Endodermal cell (in vitro differentiated cells): ENCODE measurements at regions not wholly inside any gene's neighbourhood (a gene's known extent, or its start where the extent isn't known, plus 50 kb on each side); places are given as distances from the start of the nearest gene placed in this dataset.

ENCODE experiments used
- DNase-seq: peaks from one replicate; pipeline ENCODE4 v3.0.0-alpha.2; 2017
- H3K27ac ChIP-seq: 2 replicates; pipeline ENCODE4 v1.5.1; 2013; ENCODE audit warnings: mild to moderate bottlenecking, low read depth, low read length, moderate library complexity
- H3K27me3 ChIP-seq: 2 replicates; pipeline ENCODE4 v1.6.1; 2013; ENCODE audit warnings: mild to moderate bottlenecking, low read length, moderate library complexity; ENCODE audit not compliant: insufficient read depth, control insufficient read depth, poor library complexity, severe bottlenecking
- H3K36me3 ChIP-seq: 2 replicates; pipeline ENCODE4 v1.7.0; 2013; ENCODE audit warnings: mild to moderate bottlenecking, low read length, moderate library complexity; ENCODE audit not compliant: control insufficient read depth, insufficient read depth
- H3K4me1 ChIP-seq: one replicate; pipeline ENCODE4 v1.7.0; 2013; ENCODE audit warnings: low read length; ENCODE audit not compliant: control insufficient read depth, insufficient read depth
- H3K4me3 ChIP-seq: 2 replicates; pipeline ENCODE4 v1.5.1; 2013; ENCODE audit warnings: mild to moderate bottlenecking, low read length, moderate library complexity
- H3K9ac ChIP-seq: 2 replicates; pipeline ENCODE4 v1.6.1; 2013; ENCODE audit warnings: mild to moderate bottlenecking, low read length, moderate library complexity; ENCODE audit not compliant: poor library complexity, severe bottlenecking; ENCODE audit errors: extremely low read depth
- H3K9me3 ChIP-seq: 2 replicates; pipeline ENCODE4 v1.6.1; 2013; ENCODE audit warnings: mild to moderate bottlenecking, low read length, moderate library complexity; ENCODE audit not compliant: control insufficient read depth
- H3K27ac Mint-ChIP-seq: 2 replicates; pipeline ENCODE4 v1.8.0; 2020; ENCODE audit warnings: mixed read lengths
- H3K27me3 Mint-ChIP-seq: 2 replicates; pipeline ENCODE4 v1.8.0; 2021; ENCODE audit warnings: mild to moderate bottlenecking, mixed read lengths; ENCODE audit not compliant: insufficient read depth
- H3K36me3 Mint-ChIP-seq: 2 replicates; pipeline ENCODE4 v1.8.0; 2020; ENCODE audit warnings: low read depth, mixed read lengths
- H3K4me1 Mint-ChIP-seq: 2 replicates; pipeline ENCODE4 v1.8.0; 2020; ENCODE audit warnings: mixed read lengths
- H3K4me3 Mint-ChIP-seq: 2 replicates; pipeline ENCODE4 v1.8.0; 2020; ENCODE audit warnings: mild to moderate bottlenecking, moderate library complexity, mixed read lengths
- H3K9me3 Mint-ChIP-seq: 2 replicates; pipeline ENCODE4 v1.8.0; 2020; ENCODE audit warnings: mild to moderate bottlenecking, mixed read lengths
- CTCF ChIP-seq: fragments of 200-600 bp; sonication (generic); conservative IDR thresholded peaks from 2 replicates; pipeline ENCODE4 v1.5.0; 2021; ENCODE audit warnings: antibody characterized with exemption, mild to moderate bottlenecking
- WGBS, 2 experiments: methylation state at CpG; one replicate each; pipeline versions ENCODE4 v1.1.5 to v1.1.7; 2013; ENCODE audit warnings: missing lambda C conversion rate in 2 of 2, mixed read lengths in 1 of 2; ENCODE audit not compliant: insufficient coverage in 1 of 2, insufficient read length in 1 of 2; 5-methylcytosine and 5-hydroxymethylcytosine counted together

GRCh38 chr14:45904314-45904713 is 651.3 kb upstream of the MIS18BP1 start:
- Histone ChIP-seq H3K4me3 (no peak overlapping the region), H3K36me3 (no peaks in the 10 kb centered on the region), H3K27me3 (no peaks in the 10 kb centered on the region), H3K9ac (no peak overlapping the region), H3K4me1 (no peaks in the 10 kb centered on the region), H3K9me3 (no peaks in the 10 kb centered on the region), H3K27ac (no peak overlapping the region)
- H3K27me3 Mint-ChIP-seq = no peaks in the 10 kb centered on the region
- 100% methylated on average over 1 of the region's 1 CpG; no CpG with 5 or more reads in 1 of the 2 experiments for WGBS, 2 experiments
- DNase-seq = no peak
- no peaks in the 10 kb centered on the region for H3K36me3 Mint-ChIP-seq
- no peak for TF ChIP-seq CTCF
- H3K27ac Mint-ChIP-seq = no peak overlapping the region
- H3K9me3 Mint-ChIP-seq = no peaks in the 10 kb centered on the region
- no peaks in the 10 kb centered on the region for H3K4me1 Mint-ChIP-seq
- no peak overlapping the region for H3K4me3 Mint-ChIP-seq

- Mint-ChIP-seq H3K9me3 (no peaks in the 10 kb centered on the region), H3K4me1 (no peaks in the 10 kb centered on the region), H3K4me3 (no peak overlapping the region), H3K27me3 (no peaks in the 10 kb centered on the region), H3K36me3 (no peaks in the 10 kb centered on the region), H3K27ac (no peak overlapping the region)
- Histone ChIP-seq H3K9me3 (no peaks in the 10 kb centered on the region), H3K27me3 (no peaks in the 10 kb centered on the region), H3K27ac (no peak overlapping the region), H3K4me1 (no peaks in the 10 kb centered on the region), H3K36me3 (no peaks in the 10 kb centered on the region), H3K4me3 (no peak overlapping the region), H3K9ac (no peak overlapping the region)
- DNase-seq = no peak
- 96% methylated on average over 3 of the region's 3 CpGs; no CpG with 5 or more reads in 1 of the 2 experiments for WGBS, 2 experiments
- no peak for TF ChIP-seq CTCF
Measured at GRCh38 chr14:45902241-45902640, 649.2 kb upstream of the MIS18BP1 start.

GRCh38 chr14:45897439-45897838 is 644.4 kb upstream of the MIS18BP1 start:
- Mint-ChIP-seq H3K9me3 (no peaks in the 10 kb centered on the region), H3K27ac (no peak overlapping the region), H3K4me3 (no peak overlapping the region), H3K27me3 (no peaks in the 10 kb centered on the region), H3K36me3 (no peaks in the 10 kb centered on the region), H3K4me1 (peaks cover 1% of the 10 kb centered on the region)
- Histone ChIP-seq H3K27me3 (no peaks in the 10 kb centered on the region), H3K4me1 (no peaks in the 10 kb centered on the region), H3K9me3 (no peaks in the 10 kb centered on the region), H3K4me3 (no peak overlapping the region), H3K9ac (no peak overlapping the region), H3K36me3 (no peaks in the 10 kb centered on the region), H3K27ac (no peak overlapping the region)
- WGBS, 2 experiments = 93% methylated on average over 3 of the region's 3 CpGs; no CpG with 5 or more reads in 1 of the 2 experiments
- DNase-seq = no peak
- no peak for TF ChIP-seq CTCF
